ENCODE measurements at regions not wholly inside any gene's neighbourhood (a gene's known extent, or its start where the extent isn't known, plus 50 kb on each side); places are given as distances from the start of the nearest gene placed in this dataset.

- no peak for DNase-seq (ENCODE audit: low spot score in 2 of 2)
- Mint-ChIP-seq H3K27me3 (no peaks in the 10 kb centered on the region), H3K36me3 (ENCODE audit: insufficient read depth) (no peaks in the 10 kb centered on the region), H3K4me1 (no peaks in the 10 kb centered on the region), H3K27ac (ENCODE audit: low read depth) (no peak overlapping the region), H3K4me3 (no peak overlapping the region), H3K9me3 (no peaks in the 10 kb centered on the region)
- ATAC-seq (replicated peaks; ENCODE audit: extremely low read depth, poor library complexity, severe bottlenecking) = no peak
Measured at GRCh38 chr5:158288272-158288657, 429.3 kb upstream of the CLINT1 start.

- ATAC-seq (replicated peaks; ENCODE audit: extremely low read depth, poor library complexity, severe bottlenecking) (no peak), DNase-seq (ENCODE audit: low spot score in 2 of 2) (no peak)
- H3K36me3 Mint-ChIP-seq (ENCODE audit: insufficient read depth) = no peaks in the 10 kb centered on the region
- H3K27ac Mint-ChIP-seq (ENCODE audit: low read depth) = no peak overlapping the region
- H3K4me3 Mint-ChIP-seq = no peak overlapping the region
- no peaks in the 10 kb centered on the region for H3K9me3 Mint-ChIP-seq
- H3K4me1 Mint-ChIP-seq = no peaks in the 10 kb centered on the region
- peaks cover 5% of the 10 kb centered on the region for H3K27me3 Mint-ChIP-seq
Measured at GRCh38 chr5:158287643-158288271, 428.8 kb upstream of the CLINT1 start.

- no peak for ATAC-seq (replicated peaks; ENCODE audit: extremely low read depth, poor library complexity, severe bottlenecking)
- Mint-ChIP-seq H3K4me1 (no peaks in the 10 kb centered on the region), H3K27ac (ENCODE audit: low read depth) (no peak overlapping the region), H3K27me3 (peaks cover 11% of the 10 kb centered on the region), H3K9me3 (no peaks in the 10 kb centered on the region), H3K4me3 (no peak overlapping the region), H3K36me3 (ENCODE audit: insufficient read depth) (no peaks in the 10 kb centered on the region)
- no peak for DNase-seq (ENCODE audit: low spot score in 2 of 2)
Measured at GRCh38 chr5:158286827-158287226, 427.9 kb upstream of the CLINT1 start.

- no peaks in the 10 kb centered on the region for H3K4me1 Mint-ChIP-seq
- DNase-seq (ENCODE audit: low spot score in 2 of 2) = no peak
- no peaks in the 10 kb centered on the region for H3K36me3 Mint-ChIP-seq (ENCODE audit: insufficient read depth)
- no peak overlapping the region for H3K4me3 Mint-ChIP-seq
- H3K27me3 Mint-ChIP-seq = peaks cover 11% of the 10 kb centered on the region
- ATAC-seq (replicated peaks; ENCODE audit: extremely low read depth, poor library complexity, severe bottlenecking) = no peak
- no peak overlapping the region for H3K27ac Mint-ChIP-seq (ENCODE audit: low read depth)
- no peaks in the 10 kb centered on the region for H3K9me3 Mint-ChIP-seq
Measured at GRCh38 chr5:158285698-158286097, 426.8 kb upstream of the CLINT1 start.

GRCh38 chr5:158284242-158284641 is 425.3 kb upstream of the CLINT1 start:
- Mint-ChIP-seq H3K4me3 (no peak overlapping the region), H3K36me3 (ENCODE audit: insufficient read depth) (no peaks in the 10 kb centered on the region)

GRCh38 chr5:158283397-158283796 is 424.5 kb upstream of the CLINT1 start:
- H3K4me1 Mint-ChIP-seq = no peaks in the 10 kb centered on the region
- DNase-seq (ENCODE audit: low spot score in 2 of 2) (no peak), ATAC-seq (replicated peaks; ENCODE audit: extremely low read depth, poor library complexity, severe bottlenecking) (no peak)
- no peaks in the 10 kb centered on the region for H3K36me3 Mint-ChIP-seq (ENCODE audit: insufficient read depth)
- H3K9me3 Mint-ChIP-seq = no peaks in the 10 kb centered on the region
- no peak overlapping the region for H3K4me3 Mint-ChIP-seq
- no peak overlapping the region for H3K27ac Mint-ChIP-seq (ENCODE audit: low read depth)
- peaks cover 11% of the 10 kb centered on the region for H3K27me3 Mint-ChIP-seq

More at GRCh38 chr5:158284242-158284641, 425.3 kb upstream of the CLINT1 start:
- no peaks in the 10 kb centered on the region for H3K9me3 Mint-ChIP-seq
- no peak overlapping the region for H3K27ac Mint-ChIP-seq (ENCODE audit: low read depth)
- no peak for ATAC-seq (replicated peaks; ENCODE audit: extremely low read depth, poor library complexity, severe bottlenecking)
- DNase-seq (ENCODE audit: low spot score in 2 of 2) = no peak
- no peaks in the 10 kb centered on the region for H3K4me1 Mint-ChIP-seq
- H3K27me3 Mint-ChIP-seq = peaks cover 11% of the 10 kb centered on the region

- Mint-ChIP-seq H3K4me3 (no peak overlapping the region), H3K27me3 (peaks cover 11% of the 10 kb centered on the region), H3K27ac (ENCODE audit: low read depth) (no peak overlapping the region), H3K36me3 (ENCODE audit: insufficient read depth) (no peaks in the 10 kb centered on the region), H3K9me3 (no peaks in the 10 kb centered on the region), H3K4me1 (no peaks in the 10 kb centered on the region)
- no peak for ATAC-seq (replicated peaks; ENCODE audit: extremely low read depth, poor library complexity, severe bottlenecking)
- no peak for DNase-seq (ENCODE audit: low spot score in 2 of 2)
Measured at GRCh38 chr5:158278216-158278925, 419.4 kb upstream of the CLINT1 start.

GRCh38 chr5:158277276-158277675 is 418.3 kb upstream of the CLINT1 start:
- Mint-ChIP-seq H3K9me3 (no peaks in the 10 kb centered on the region), H3K27me3 (peaks cover 2% of the 10 kb centered on the region), H3K27ac (ENCODE audit: low read depth) (no peak overlapping the region), H3K4me1 (no peaks in the 10 kb centered on the region), H3K36me3 (ENCODE audit: insufficient read depth) (no peaks in the 10 kb centered on the region), H3K4me3 (no peak overlapping the region)
- DNase-seq (ENCODE audit: low spot score in 2 of 2) (no peak), ATAC-seq (replicated peaks; ENCODE audit: extremely low read depth, poor library complexity, severe bottlenecking) (no peak)

GRCh38 chr5:158276692-158277091 is 417.7 kb upstream of the CLINT1 start:
- no peak overlapping the region for H3K27ac Mint-ChIP-seq (ENCODE audit: low read depth)
- no peaks in the 10 kb centered on the region for H3K27me3 Mint-ChIP-seq
- ATAC-seq (replicated peaks; ENCODE audit: extremely low read depth, poor library complexity, severe bottlenecking) = no peak
- no peak for DNase-seq (ENCODE audit: low spot score in 2 of 2)
- H3K9me3 Mint-ChIP-seq = no peaks in the 10 kb centered on the region
- H3K4me3 Mint-ChIP-seq = no peak overlapping the region
- H3K36me3 Mint-ChIP-seq (ENCODE audit: insufficient read depth) = no peaks in the 10 kb centered on the region
- no peaks in the 10 kb centered on the region for H3K4me1 Mint-ChIP-seq

GRCh38 chr5:158275511-158275910 is 416.6 kb upstream of the CLINT1 start:
- DNase-seq (ENCODE audit: low spot score in 2 of 2) (no peak), ATAC-seq (replicated peaks; ENCODE audit: extremely low read depth, poor library complexity, severe bottlenecking) (no peak)
- Mint-ChIP-seq H3K27me3 (no peaks in the 10 kb centered on the region), H3K4me3 (no peak overlapping the region), H3K27ac (ENCODE audit: low read depth) (no peak overlapping the region), H3K4me1 (no peaks in the 10 kb centered on the region), H3K9me3 (no peaks in the 10 kb centered on the region), H3K36me3 (ENCODE audit: insufficient read depth) (no peaks in the 10 kb centered on the region)

- Mint-ChIP-seq H3K27ac (ENCODE audit: low read depth) (no peak overlapping the region), H3K36me3 (ENCODE audit: insufficient read depth) (no peaks in the 10 kb centered on the region), H3K9me3 (no peaks in the 10 kb centered on the region), H3K27me3 (no peaks in the 10 kb centered on the region), H3K4me3 (no peak overlapping the region), H3K4me1 (no peaks in the 10 kb centered on the region)
- no peak for ATAC-seq (replicated peaks; ENCODE audit: extremely low read depth, poor library complexity, severe bottlenecking)
- DNase-seq (ENCODE audit: low spot score in 2 of 2) = no peak
Measured at GRCh38 chr5:158273035-158273434, 414.1 kb upstream of the CLINT1 start.

GRCh38 chr5:158272409-158272808 is 413.5 kb upstream of the CLINT1 start:
- ATAC-seq (replicated peaks; ENCODE audit: extremely low read depth, poor library complexity, severe bottlenecking) = no peak
- H3K36me3 Mint-ChIP-seq (ENCODE audit: insufficient read depth) = no peaks in the 10 kb centered on the region
- H3K4me1 Mint-ChIP-seq = no peaks in the 10 kb centered on the region
- no peaks in the 10 kb centered on the region for H3K27me3 Mint-ChIP-seq
- H3K9me3 Mint-ChIP-seq = no peaks in the 10 kb centered on the region
- no peak overlapping the region for H3K27ac Mint-ChIP-seq (ENCODE audit: low read depth)
- DNase-seq (ENCODE audit: low spot score in 2 of 2) = no peak
- H3K4me3 Mint-ChIP-seq = no peak overlapping the region

GRCh38 chr5:158270996-158271554 is 412.1 kb upstream of the CLINT1 start:
- Mint-ChIP-seq H3K4me1 (no peaks in the 10 kb centered on the region), H3K4me3 (no peak overlapping the region), H3K27me3 (no peaks in the 10 kb centered on the region), H3K27ac (ENCODE audit: low read depth) (no peak overlapping the region), H3K9me3 (no peaks in the 10 kb centered on the region), H3K36me3 (ENCODE audit: insufficient read depth) (no peaks in the 10 kb centered on the region)
- DNase-seq (ENCODE audit: low spot score in 2 of 2) (no peak), ATAC-seq (replicated peaks; ENCODE audit: extremely low read depth, poor library complexity, severe bottlenecking) (no peak)

Data from central memory CD8-positive, alpha-beta T cell (primary cell).